HepG2 (cell line): ENCODE measurements at regions not wholly inside any gene's neighbourhood (a gene's known extent, or its start where the extent isn't known, plus 50 kb on each side); places are given as distances from the start of the nearest gene placed in this dataset.

ENCODE experiments used
- ATAC-seq: fragments of 200-7000 bp; cut with Tn5 transposase; 3 replicates; pipeline ENCODE4 v1.9.1; 2020; ENCODE audit warnings: mild to moderate bottlenecking, moderate library complexity
- BruUV-seq: library from RNA; stranded (reverse); fragments of 400-500 nt; replicated peaks from 2 replicates; lab custom pipeline; 2021; lab: Mats Ljungman, UMichigan
- CTCF ChIA-PET: fragments of 300-600 bp; formaldehyde crosslinking; extraction: SDS; loops from one replicate; lab custom pipeline; 2021; ENCODE audit warnings: low total read pairs, inconsistent platforms, low intra/inter-chr PET ratio; lab: Yijun Ruan, JAX
- POLR2A ChIA-PET: fragments of 350-600 bp; sonication (Branson Sonifier 250); formaldehyde crosslinking; loops from one replicate; lab custom pipeline; 2020; ENCODE audit warnings: antibody characterized with exemption, inconsistent platforms; lab: Yijun Ruan, JAX
- DNase-seq: peaks from one replicate; pipeline ENCODE4 v3.0.0-alpha.2; 2015; ENCODE audit warnings: low spot score
- FAIRE-seq: peaks from 3 replicates; lab custom pipeline; 2011; peaks lifted over from hg19 to GRCh38; lab: Jason Lieb, UNC
- H2AFZ ChIP-seq: one replicate; pipeline ENCODE4 v1.6.1; 2011; ENCODE audit warnings: low read length, inconsistent platforms
- H3K27ac ChIP-seq: fragments of 300-600 bp; 3 replicates; pipeline ENCODE4 v1.8.0; 2011; ENCODE audit warnings: mixed run types, mild to moderate bottlenecking, mixed read lengths, low read length, inconsistent platforms; ENCODE audit not compliant: insufficient read depth; ENCODE audit errors: extremely low read length
- H3K27me3 ChIP-seq, 2 experiments: fragments of 200-600 bp in 1 of 2; 2 replicates in 1 of 2; 3 replicates in 1 of 2; pipeline versions ENCODE4 v1.6.0 to v1.8.0; 2011; ENCODE audit warnings: low read length in 2 of 2, mild to moderate bottlenecking in 2 of 2, moderate library complexity in 2 of 2, inconsistent platforms in 1 of 2; ENCODE audit not compliant: insufficient read depth in 2 of 2, control insufficient read depth in 1 of 2
- H3K36me3 ChIP-seq, 2 experiments: fragments of 200-600 bp in 1 of 2; replicated peaks in 1 of 2; 2 replicates in 1 of 2; 3 replicates in 1 of 2; pipeline versions ENCODE4 v1.5.1 to v1.8.0; 2011; ENCODE audit warnings: low read length in 2 of 2, inconsistent platforms in 1 of 2; ENCODE audit not compliant: insufficient read depth in 2 of 2, control insufficient read depth in 1 of 2
- H3K4me1 ChIP-seq: 2 replicates; pipeline ENCODE4 v1.5.1; 2012; ENCODE audit warnings: low read length, inconsistent platforms; ENCODE audit not compliant: insufficient read depth
- H3K4me2 ChIP-seq: 2 replicates; pipeline ENCODE4 v1.6.0; 2011; ENCODE audit warnings: low read depth, low read length, inconsistent platforms
- H3K4me3 ChIP-seq, 3 experiments: fragments of 200-600 bp in 1 of 3; sonication (generic), shearing (Covaris generic) in 1 of 3; replicated peaks in 1 of 3; 2 replicates each; pipeline ENCODE4 v1.5.1; 2011 to 2016; ENCODE audit warnings: low read length in 3 of 3, inconsistent platforms in 2 of 3, low read depth in 2 of 3, mild to moderate bottlenecking in 2 of 3, control low read depth in 1 of 3, mixed read lengths in 1 of 3; ENCODE audit not compliant: insufficient read depth in 1 of 3
- H3K79me2 ChIP-seq: one replicate; pipeline ENCODE4 v1.6.1; 2011; ENCODE audit warnings: low read length, inconsistent platforms; ENCODE audit not compliant: insufficient read depth
- H3K9ac ChIP-seq: 2 replicates; pipeline ENCODE4 v1.6.0; 2011; ENCODE audit warnings: mild to moderate bottlenecking, low read depth, low read length, inconsistent platforms; ENCODE audit not compliant: insufficient read depth
- H3K9me3 ChIP-seq: 2 replicates; pipeline ENCODE4 v1.5.1; 2012; ENCODE audit warnings: mild to moderate bottlenecking, low read length
- H4K20me1 ChIP-seq: 2 replicates; pipeline ENCODE4 v1.6.0; 2011; ENCODE audit warnings: inconsistent platforms, mild to moderate bottlenecking, low read length, moderate library complexity; ENCODE audit not compliant: insufficient read depth
- CBX1 ChIP-seq: IDR thresholded peaks from one replicate; pipeline ENCODE4 v1.6.1; 2016; ENCODE audit warnings: antibody characterized with exemption, low read depth
- FOXP1 ChIP-seq, 2 experiments: fragments of 450-650 bp in 1 of 2; IDR thresholded peaks; 2 replicates each; pipeline ENCODE4 v1.6.1; 2017 to 2018; ENCODE audit warnings: antibody characterized with exemption in 1 of 2
- GTF3A ChIP-seq: sonication (generic); formaldehyde crosslinking; conservative IDR thresholded peaks from 2 replicates; pipeline ENCODE4 v1.4.0; 2020; ENCODE audit warnings: mild to moderate bottlenecking, missing genetic modification reagents
- HOMEZ ChIP-seq: IDR thresholded peaks from 2 replicates; pipeline ENCODE4 v1.6.1; 2016; ENCODE audit warnings: low read depth
- ISX ChIP-seq: sonication (generic); formaldehyde crosslinking; conservative IDR thresholded peaks from 2 replicates; pipeline ENCODE4 v1.5.0; 2020; ENCODE audit warnings: missing genetic modification reagents
- MIER3 ChIP-seq: IDR thresholded peaks from 2 replicates; pipeline ENCODE4 v1.6.1; 2016; ENCODE audit warnings: missing compliant biosample characterization, borderline replicate concordance
- SRY ChIP-seq: sonication (generic); formaldehyde crosslinking; IDR thresholded peaks from 2 replicates; pipeline ENCODE4 v1.8.0; 2022; ENCODE audit warnings: mild to moderate bottlenecking, missing genetic modification reagents
- SYNCRIP ChIP-seq: fragments of 200-400 bp; formaldehyde crosslinking; IDR thresholded peaks from 2 replicates; pipeline ENCODE4 v1.6.1; 2018; ENCODE audit warnings: mild to moderate bottlenecking, low read depth, low read length; ENCODE audit not compliant: insufficient read depth
- THAP11 ChIP-seq: IDR thresholded peaks from 2 replicates; pipeline ENCODE4 v1.6.1; 2016; ENCODE audit warnings: missing biosample characterization, missing genetic modification reagents
- ZEB1 ChIP-seq: IDR thresholded peaks from 2 replicates; pipeline ENCODE4 v1.6.1; 2012; ENCODE audit warnings: mild to moderate bottlenecking, low read depth, inconsistent platforms; ENCODE audit not compliant: insufficient replicate concordance
- ZFP82 ChIP-seq: sonication (generic); formaldehyde crosslinking; IDR thresholded peaks from 2 replicates; pipeline ENCODE4 v1.5.1; 2020; ENCODE audit warnings: mild to moderate bottlenecking, missing genetic modification reagents, borderline replicate concordance
- ZNF496 ChIP-seq: sonication (generic); formaldehyde crosslinking; IDR thresholded peaks from 2 replicates; pipeline ENCODE4 v1.8.1; 2023; ENCODE audit warnings: mild to moderate bottlenecking, moderate library complexity, missing genetic modification reagents; ENCODE audit not compliant: insufficient replicate concordance
- WGBS: methylation state at CpG from one replicate; pipeline ENCODE4 v1.1.6; 2017; ENCODE audit warnings: low lambda C conversion rate; 5-methylcytosine and 5-hydroxymethylcytosine counted together
- in situ Hi-C: cut with HindIII; loops from 2 replicates; pipeline ENCODE4 v1.10.0; 2017; ENCODE audit warnings: low pct_unique_long_range_greater_than_20kb; ENCODE audit not compliant: extremely low pct_ligation_motif_present
- intact Hi-C: fragments of 100-400 bp; cut with micrococcal nuclease; formaldehyde crosslinking; loops from one replicate; pipeline ENCODE4 v1.10.0; 2022; ENCODE audit not compliant: unreplicated experiment
- TF ChIP-seq, protein P1 (sequence below): sonication (generic); formaldehyde crosslinking; IDR thresholded peaks from 2 replicates; pipeline ENCODE4 v1.5.1; 2020; ENCODE audit warnings: missing genetic modification reagents, mild to moderate bottlenecking, borderline replicate concordance
- TF ChIP-seq, protein P2 (sequence below): sonication (generic); formaldehyde crosslinking; IDR thresholded peaks from 2 replicates; pipeline ENCODE4 v1.4.0; 2020; ENCODE audit warnings: missing genetic modification reagents
- TF ChIP-seq, protein P3 (sequence below): sonication (generic); formaldehyde crosslinking; IDR thresholded peaks from 2 replicates; pipeline ENCODE4 v1.5.1; 2020; ENCODE audit warnings: missing genetic modification reagents, mild to moderate bottlenecking, borderline replicate concordance

GRCh38 chr3:30449290-30449632, 157.1 kb upstream of the TGFBR2 start:
- Histone ChIP-seq H3K9ac (no peak overlapping the region), H3K4me2 (no peak overlapping the region), H3K27ac (no peak overlapping the region), H3K4me1 (no peaks in the 10 kb centered on the region), H3K4me3 (no peak overlapping the region), H3K36me3 (no peaks in the 10 kb centered on the region), H4K20me1 (no peaks in the 10 kb centered on the region), H3K79me2 (no peaks in the 10 kb centered on the region), H3K9me3 (no peaks in the 10 kb centered on the region), H3K27me3 (no peaks in the 10 kb centered on the region), H2AFZ (no peak overlapping the region)
- in situ Hi-C loops: no loop called here
- FAIRE-seq (no peak), DNase-seq (no peak), ATAC-seq (no peak)
- no TSS peak for BruUV-seq
- ChIA-PET CTCF (no interaction called here), POLR2A (interaction anchor here (1.3 kb wide), 1 partner anchor 157 kb away, joined by 3 read pairs; the partner anchor contains the start of gene TGFBR2)
- WGBS: 100% methylated on average over 1 of the region's 1 CpG
- intact Hi-C loops: no loop called here
- TF ChIP-seq SYNCRIP (no peak), ZEB1 (no peak), SRY (CRISPR knock-in tag) (no peak), ZNF496 (no peak), GTF3A (CRISPR knock-in tag) (no peak), THAP11 (no peak), ZFP82 (no peak), ISX (CRISPR knock-in tag) (no peak), CBX1 (no peak), HOMEZ (CRISPR knock-in tag) (no peak), FOXP1 (IDR thresholded peaks at IDR 0.05) (no peak), FOXP1 (CRISPR knock-in tag; IDR thresholded peaks at IDR 0.05) (no peak), MIER3 (CRISPR knock-in tag) (no peak)
- TF ChIP-seq, protein P1, sequence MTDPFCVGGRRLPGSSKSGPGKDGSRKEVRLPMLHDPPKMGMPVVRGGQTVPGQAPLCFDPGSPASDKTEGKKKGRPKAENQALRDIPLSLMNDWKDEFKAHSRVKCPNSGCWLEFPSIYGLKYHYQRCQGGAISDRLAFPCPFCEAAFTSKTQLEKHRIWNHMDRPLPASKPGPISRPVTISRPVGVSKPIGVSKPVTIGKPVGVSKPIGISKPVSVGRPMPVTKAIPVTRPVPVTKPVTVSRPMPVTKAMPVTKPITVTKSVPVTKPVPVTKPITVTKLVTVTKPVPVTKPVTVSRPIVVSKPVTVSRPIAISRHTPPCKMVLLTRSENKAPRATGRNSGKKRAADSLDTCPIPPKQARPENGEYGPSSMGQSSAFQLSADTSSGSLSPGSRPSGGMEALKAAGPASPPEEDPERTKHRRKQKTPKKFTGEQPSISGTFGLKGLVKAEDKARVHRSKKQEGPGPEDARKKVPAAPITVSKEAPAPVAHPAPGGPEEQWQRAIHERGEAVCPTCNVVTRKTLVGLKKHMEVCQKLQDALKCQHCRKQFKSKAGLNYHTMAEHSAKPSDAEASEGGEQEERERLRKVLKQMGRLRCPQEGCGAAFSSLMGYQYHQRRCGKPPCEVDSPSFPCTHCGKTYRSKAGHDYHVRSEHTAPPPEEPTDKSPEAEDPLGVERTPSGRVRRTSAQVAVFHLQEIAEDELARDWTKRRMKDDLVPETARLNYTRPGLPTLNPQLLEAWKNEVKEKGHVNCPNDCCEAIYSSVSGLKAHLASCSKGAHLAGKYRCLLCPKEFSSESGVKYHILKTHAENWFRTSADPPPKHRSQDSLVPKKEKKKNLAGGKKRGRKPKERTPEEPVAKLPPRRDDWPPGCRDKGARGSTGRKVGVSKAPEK (CRISPR knock-in tag): no peak
- TF ChIP-seq, protein P2, sequence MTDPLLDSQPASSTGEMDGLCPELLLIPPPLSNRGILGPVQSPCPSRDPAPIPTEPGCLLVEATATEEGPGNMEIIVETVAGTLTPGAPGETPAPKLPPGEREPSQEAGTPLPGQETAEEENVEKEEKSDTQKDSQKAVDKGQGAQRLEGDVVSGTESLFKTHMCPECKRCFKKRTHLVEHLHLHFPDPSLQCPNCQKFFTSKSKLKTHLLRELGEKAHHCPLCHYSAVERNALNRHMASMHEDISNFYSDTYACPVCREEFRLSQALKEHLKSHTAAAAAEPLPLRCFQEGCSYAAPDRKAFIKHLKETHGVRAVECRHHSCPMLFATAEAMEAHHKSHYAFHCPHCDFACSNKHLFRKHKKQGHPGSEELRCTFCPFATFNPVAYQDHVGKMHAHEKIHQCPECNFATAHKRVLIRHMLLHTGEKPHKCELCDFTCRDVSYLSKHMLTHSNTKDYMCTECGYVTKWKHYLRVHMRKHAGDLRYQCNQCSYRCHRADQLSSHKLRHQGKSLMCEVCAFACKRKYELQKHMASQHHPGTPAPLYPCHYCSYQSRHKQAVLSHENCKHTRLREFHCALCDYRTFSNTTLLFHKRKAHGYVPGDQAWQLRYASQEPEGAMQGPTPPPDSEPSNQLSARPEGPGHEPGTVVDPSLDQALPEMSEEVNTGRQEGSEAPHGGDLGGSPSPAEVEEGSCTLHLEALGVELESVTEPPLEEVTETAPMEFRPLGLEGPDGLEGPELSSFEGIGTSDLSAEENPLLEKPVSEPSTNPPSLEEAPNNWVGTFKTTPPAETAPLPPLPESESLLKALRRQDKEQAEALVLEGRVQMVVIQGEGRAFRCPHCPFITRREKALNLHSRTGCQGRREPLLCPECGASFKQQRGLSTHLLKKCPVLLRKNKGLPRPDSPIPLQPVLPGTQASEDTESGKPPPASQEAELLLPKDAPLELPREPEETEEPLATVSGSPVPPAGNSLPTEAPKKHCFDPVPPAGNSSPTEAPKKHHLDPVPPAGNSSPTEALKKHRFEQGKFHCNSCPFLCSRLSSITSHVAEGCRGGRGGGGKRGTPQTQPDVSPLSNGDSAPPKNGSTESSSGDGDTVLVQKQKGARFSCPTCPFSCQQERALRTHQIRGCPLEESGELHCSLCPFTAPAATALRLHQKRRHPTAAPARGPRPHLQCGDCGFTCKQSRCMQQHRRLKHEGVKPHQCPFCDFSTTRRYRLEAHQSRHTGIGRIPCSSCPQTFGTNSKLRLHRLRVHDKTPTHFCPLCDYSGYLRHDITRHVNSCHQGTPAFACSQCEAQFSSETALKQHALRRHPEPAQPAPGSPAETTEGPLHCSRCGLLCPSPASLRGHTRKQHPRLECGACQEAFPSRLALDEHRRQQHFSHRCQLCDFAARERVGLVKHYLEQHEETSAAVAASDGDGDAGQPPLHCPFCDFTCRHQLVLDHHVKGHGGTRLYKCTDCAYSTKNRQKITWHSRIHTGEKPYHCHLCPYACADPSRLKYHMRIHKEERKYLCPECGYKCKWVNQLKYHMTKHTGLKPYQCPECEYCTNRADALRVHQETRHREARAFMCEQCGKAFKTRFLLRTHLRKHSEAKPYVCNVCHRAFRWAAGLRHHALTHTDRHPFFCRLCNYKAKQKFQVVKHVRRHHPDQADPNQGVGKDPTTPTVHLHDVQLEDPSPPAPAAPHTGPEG (CRISPR knock-in tag): no peak
- TF ChIP-seq, protein P3, sequence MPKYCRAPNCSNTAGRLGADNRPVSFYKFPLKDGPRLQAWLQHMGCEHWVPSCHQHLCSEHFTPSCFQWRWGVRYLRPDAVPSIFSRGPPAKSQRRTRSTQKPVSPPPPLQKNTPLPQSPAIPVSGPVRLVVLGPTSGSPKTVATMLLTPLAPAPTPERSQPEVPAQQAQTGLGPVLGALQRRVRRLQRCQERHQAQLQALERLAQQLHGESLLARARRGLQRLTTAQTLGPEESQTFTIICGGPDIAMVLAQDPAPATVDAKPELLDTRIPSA: no peak
